A549 (cell line): ENCODE measurements at regions not wholly inside any gene's neighbourhood (a gene's known extent, or its start where the extent isn't known, plus 50 kb on each side); places are given as distances from the start of the nearest gene placed in this dataset.

Experiments used
- BCL3 ChIP-seq: fragments of >200 bp; sonication (Bioruptor Twin); formaldehyde crosslinking; IDR thresholded peaks from 3 replicates; pipeline ENCODE4 v1.6.1; 2016
- CEBPB ChIP-seq, 2 experiments: fragments of >200 bp in 1 of 2; sonication (Bioruptor Twin) in 1 of 2; formaldehyde crosslinking in 1 of 2; IDR thresholded peaks; 2 replicates each; pipeline ENCODE4 v1.6.1; 2012 to 2016
- CHD2 ChIP-seq: fragments of 150-350 bp; IDR thresholded peaks from 2 replicates; pipeline ENCODE4 v1.6.1; 2014; ENCODE audit warnings: low read length; ENCODE audit not compliant: partially characterized antibody
- CTCF ChIP-seq: fragments of >200 bp; sonication (Bioruptor Twin); formaldehyde crosslinking; IDR thresholded peaks from 3 replicates; pipeline ENCODE4 v1.5.1; 2016
- HDAC2 ChIP-seq: fragments of 200-600 bp; sonication (generic); IDR thresholded peaks from 2 replicates; pipeline ENCODE4 v1.6.1; 2016
- HEYL ChIP-seq: fragments of 250-450 bp; sonication (Bioruptor Pico); IDR thresholded peaks from 2 replicates; pipeline ENCODE4 v1.8.0; 2021; ENCODE audit warnings: mild to moderate bottlenecking, moderate library complexity
- HOXA7 ChIP-seq: fragments of 250-450 bp; sonication (Bioruptor Pico); IDR thresholded peaks from 2 replicates; pipeline ENCODE4 v1.5.0; 2020; ENCODE audit warnings: mild to moderate bottlenecking, moderate library complexity
- MAZ ChIP-seq: fragments of 150-350 bp; IDR thresholded peaks from 2 replicates; pipeline ENCODE4 v1.6.1; 2014; ENCODE audit warnings: antibody characterized with exemption, low read depth, low read length, borderline replicate concordance
- NPAS2 ChIP-seq: fragments of 250-450 bp; sonication (Bioruptor Pico); IDR thresholded peaks from 2 replicates; pipeline ENCODE4 v1.8.0; 2022; ENCODE audit warnings: mild to moderate bottlenecking, moderate library complexity, borderline replicate concordance
- POLR2A ChIP-seq: IDR thresholded peaks from 2 replicates; pipeline ENCODE4 v1.6.1; 2012; ENCODE audit warnings: mild to moderate bottlenecking, low read length
- USF2 ChIP-seq: fragments of 450-650 bp; IDR thresholded peaks from 2 replicates; pipeline ENCODE4 v1.6.1; 2014; ENCODE audit warnings: antibody characterized with exemption

GRCh38 chr14:89028462-89029134, 204.1 kb downstream of the TTC8 start:
- TF ChIP-seq POLR2A (no peak), MAZ (no peak), CTCF (no peak), USF2 (no peak), CEBPB (IDR thresholded peaks at IDR 0.05) (no peak), HDAC2 (no peak), HOXA7 (no peak), CHD2 (no peak), HEYL (CRISPR knock-in tag) (no peak), BCL3 (no peak), NPAS2 (CRISPR knock-in tag) (no peak)
